ENCODE measurements at regions not wholly inside any gene's neighbourhood (a gene's known extent, or its start where the extent isn't known, plus 50 kb on each side); places are given as distances from the start of the nearest gene placed in this dataset.
"Not testable (repeated sequence)": the region's sequence is repeated elsewhere in the genome, so short reads cannot be mapped to it uniquely, and the experiment has no call there.

GRCh38 chr12:75658901-75659823, 147.8 kb upstream of the KRR1 start:
- DNase-seq: no peak

GRCh38 chr12:75658286-75658685, 146.9 kb upstream of the KRR1 start:
- no peak for DNase-seq

- DNase-seq: no peak
These were observed 146.4 kb upstream of the KRR1 start for GRCh38 chr12:75657831-75658230.

GRCh38 chr12:75657354-75657753, 145.9 kb upstream of the KRR1 start:
- not testable (repeated sequence) for DNase-seq

GRCh38 chr12:75656648-75657047, 145.2 kb upstream of the KRR1 start:
- no peak for DNase-seq

GRCh38 chr12:75656210-75656609, 144.8 kb upstream of the KRR1 start:
- DNase-seq: no peak

GRCh38 chr12:75655315-75655806, 144.0 kb upstream of the KRR1 start:
- DNase-seq: no peak

GRCh38 chr12:75651342-75651695, 139.9 kb upstream of the KRR1 start:
- DNase-seq: no peak

- no peak for DNase-seq
These were observed 139.4 kb upstream of the KRR1 start for GRCh38 chr12:75650595-75651341.

- no peak for DNase-seq
These were observed 138.7 kb upstream of the KRR1 start for GRCh38 chr12:75650100-75650499.

- no peak for DNase-seq
These were observed 137.4 kb upstream of the KRR1 start for GRCh38 chr12:75648856-75649255.

- DNase-seq: no peak
These were observed 135.2 kb upstream of the KRR1 start for GRCh38 chr12:75646329-75647210.

- no peak for DNase-seq
These were observed 133.2 kb upstream of the KRR1 start for GRCh38 chr12:75644472-75645072.

GRCh38 chr12:75643119-75643518, 131.7 kb upstream of the KRR1 start:
- not testable (repeated sequence) for DNase-seq

GRCh38 chr12:75642226-75642625, 130.8 kb upstream of the KRR1 start:
- DNase-seq: no peak

- no peak for DNase-seq
These were observed 129.8 kb upstream of the KRR1 start for GRCh38 chr12:75641031-75641780.

GRCh38 chr12:75638792-75639191, 127.4 kb upstream of the KRR1 start:
- no peak for DNase-seq

- DNase-seq: no peak
These were observed 125.2 kb upstream of the KRR1 start for GRCh38 chr12:75636607-75637006.

GRCh38 chr12:75635606-75636444, 124.4 kb upstream of the KRR1 start:
- no peak for DNase-seq
